ENCODE measurements at regions not wholly inside any gene's neighbourhood (a gene's known extent, or its start where the extent isn't known, plus 50 kb on each side); places are given as distances from the start of the nearest gene placed in this dataset.

- no peak overlapping the region for H3K4me3 ChIP-seq
- H3K27me3 ChIP-seq = no peaks in the 10 kb centered on the region
- H3K4me1 ChIP-seq = peaks cover 24% of the 10 kb centered on the region
- TF ChIP-seq POLR2A (IDR thresholded peaks at IDR 0.05) (no peak), CTCF (IDR thresholded peaks at IDR 0.05) (no peak)
- peak overlapping the region; percentile 19 to 64 for H3K27ac ChIP-seq
- WGBS, 2 donors = 76 to 87% methylated on average over 5 to 6 of the region's 6 CpGs
- H3K9me3 ChIP-seq = no peaks in the 10 kb centered on the region
- no peak for DNase-seq
- no peaks in the 10 kb centered on the region for H3K36me3 ChIP-seq (ENCODE audit: low read depth, missing control alignments)
- intact Hi-C loops (cut with DNase I; ENCODE audit: low total_unique reads) = no loop called here
These were observed 160.8 kb downstream of the PSMG1 start for GRCh38 chr21:39022466-39022862.

- Histone ChIP-seq H3K9me3 (no peaks in the 10 kb centered on the region), H3K27me3 (no peaks in the 10 kb centered on the region), H3K4me3 (no peak overlapping the region), H3K36me3 (ENCODE audit: low read depth, missing control alignments) (no peaks in the 10 kb centered on the region), H3K4me1 (peaks cover 24% of the 10 kb centered on the region), H3K27ac (peak overlapping the region in 1 of 2 donors; percentile 64)
- intact Hi-C loops (cut with DNase I; ENCODE audit: low total_unique reads) = no loop called here
- no peak for DNase-seq
- TF ChIP-seq POLR2A (IDR thresholded peaks at IDR 0.05) (no peak), CTCF (IDR thresholded peaks at IDR 0.05) (no peak)
- WGBS, 2 donors = 95% methylated on average over 14 of the region's 14 CpGs
These were observed 161.2 kb downstream of the PSMG1 start for GRCh38 chr21:39022035-39022434.

DNA sequence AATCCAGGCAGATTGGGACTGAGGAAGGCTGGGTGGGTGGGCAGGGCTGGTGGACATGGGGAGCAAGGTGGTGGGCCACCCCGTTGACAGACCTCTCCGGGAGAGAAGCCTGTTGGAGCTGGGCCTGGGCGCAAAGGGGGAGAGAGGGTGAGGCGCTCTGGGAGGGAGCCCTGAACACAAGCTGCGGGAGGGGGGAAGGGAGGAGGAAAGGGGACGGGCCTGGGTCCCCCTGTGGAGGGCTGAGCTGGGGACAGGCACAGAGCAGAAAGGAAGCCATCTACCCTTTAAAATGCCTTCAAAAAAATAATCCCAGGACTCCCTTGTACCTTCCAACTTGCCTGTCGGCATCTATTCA, 161.8 kb downstream of the PSMG1 start:
- H3K27ac ChIP-seq = no peak overlapping the region
- WGBS, 2 donors = 72 to 79% methylated on average over 7 of the region's 7 CpGs
- H3K27me3 ChIP-seq = no peaks in the 10 kb centered on the region
- intact Hi-C loops (cut with DNase I; ENCODE audit: low total_unique reads) = no loop called here
- H3K4me1 ChIP-seq = peaks cover 24% of the 10 kb centered on the region
- DNase-seq = no peak
- TF ChIP-seq CTCF (IDR thresholded peaks at IDR 0.05) = no peak
- TF ChIP-seq POLR2A (IDR thresholded peaks at IDR 0.05) = no peak
- no peaks in the 10 kb centered on the region for H3K9me3 ChIP-seq
- H3K36me3 ChIP-seq (ENCODE audit: low read depth, missing control alignments) = no peaks in the 10 kb centered on the region
- H3K4me3 ChIP-seq = no peak overlapping the region

DNA sequence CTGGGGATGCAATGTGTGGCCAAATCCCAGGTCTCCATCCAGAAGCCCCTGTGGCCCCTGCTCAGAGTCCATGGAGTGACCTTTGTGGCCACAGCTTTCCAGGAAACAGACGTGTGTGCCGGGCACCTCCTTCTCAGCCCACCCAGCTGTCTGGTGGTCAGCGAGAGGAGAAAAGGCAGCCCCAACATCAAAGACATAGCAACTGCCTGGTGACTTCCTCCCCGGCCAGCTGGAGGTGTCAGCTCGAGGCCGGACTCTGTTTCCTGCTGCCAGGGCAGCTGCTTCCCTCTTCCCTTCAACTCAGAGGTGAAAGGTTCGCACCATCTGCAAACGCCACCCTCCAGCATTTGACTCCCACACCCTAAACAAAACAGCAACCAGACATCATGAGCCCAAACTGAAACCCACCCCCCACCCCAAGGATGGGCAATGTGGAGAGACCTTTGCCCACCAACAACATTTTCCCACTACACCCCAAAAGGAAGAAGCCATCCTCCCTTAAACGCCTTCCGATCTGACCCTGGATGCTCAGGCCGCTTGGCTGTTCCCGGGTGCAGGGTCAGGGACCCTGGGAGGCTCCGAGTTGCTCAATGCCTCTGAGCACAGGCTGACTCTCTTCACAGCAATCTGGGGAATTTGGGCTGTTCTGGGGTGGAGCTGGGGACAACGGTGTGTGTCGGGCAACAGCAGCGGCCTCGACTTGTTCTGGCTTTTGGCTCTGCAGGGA, 162.3 kb downstream of the PSMG1 start:
- Histone ChIP-seq H3K27ac (no peak overlapping the region), H3K9me3 (no peaks in the 10 kb centered on the region), H3K4me3 (no peak overlapping the region), H3K36me3 (ENCODE audit: low read depth, missing control alignments) (no peaks in the 10 kb centered on the region), H3K27me3 (no peaks in the 10 kb centered on the region), H3K4me1 (peaks cover 24% of the 10 kb centered on the region)
- peak; percentile 40 for DNase-seq
- intact Hi-C loops (cut with DNase I; ENCODE audit: low total_unique reads) = no loop called here
- 70 to 71% methylated on average over 16 to 17 of the region's 17 CpGs for WGBS, 2 donors
- no peak for TF ChIP-seq CTCF (IDR thresholded peaks at IDR 0.05)
- TF ChIP-seq POLR2A (IDR thresholded peaks at IDR 0.05) = no peak

- intact Hi-C loops (cut with DNase I; ENCODE audit: low total_unique reads) = no loop called here
- H3K4me1 ChIP-seq = peaks cover 24% of the 10 kb centered on the region
- H3K36me3 ChIP-seq (ENCODE audit: low read depth, missing control alignments) = no peaks in the 10 kb centered on the region
- H3K27me3 ChIP-seq = no peaks in the 10 kb centered on the region
- DNase-seq = no peak
- 60 to 61% methylated on average over 4 of the region's 4 CpGs for WGBS, 2 donors
- TF ChIP-seq POLR2A (IDR thresholded peaks at IDR 0.05) (no peak), CTCF (IDR thresholded peaks at IDR 0.05) (no peak)
- H3K9me3 ChIP-seq = no peaks in the 10 kb centered on the region
- no peak overlapping the region for H3K4me3 ChIP-seq
- no peak overlapping the region for H3K27ac ChIP-seq
These were observed 164.5 kb downstream of the PSMG1 start for GRCh38 chr21:39018730-39019129.
